GM18907 (cell line): ENCODE measurements at regions not wholly inside any gene's neighbourhood (a gene's known extent, or its start where the extent isn't known, plus 50 kb on each side); places are given as distances from the start of the nearest gene placed in this dataset.
"Not testable (repeated sequence)": the region's sequence is repeated elsewhere in the genome, so short reads cannot be mapped to it uniquely, and the experiment has no call there.

Experiments
- ATAC-seq: cut with Tn5 transposase; IDR thresholded peaks from one replicate; pipeline ENCODE4 v1.9.1; 2021; ENCODE audit warnings: mild to moderate bottlenecking, moderate library complexity; ENCODE audit not compliant: unreplicated experiment

DNA sequence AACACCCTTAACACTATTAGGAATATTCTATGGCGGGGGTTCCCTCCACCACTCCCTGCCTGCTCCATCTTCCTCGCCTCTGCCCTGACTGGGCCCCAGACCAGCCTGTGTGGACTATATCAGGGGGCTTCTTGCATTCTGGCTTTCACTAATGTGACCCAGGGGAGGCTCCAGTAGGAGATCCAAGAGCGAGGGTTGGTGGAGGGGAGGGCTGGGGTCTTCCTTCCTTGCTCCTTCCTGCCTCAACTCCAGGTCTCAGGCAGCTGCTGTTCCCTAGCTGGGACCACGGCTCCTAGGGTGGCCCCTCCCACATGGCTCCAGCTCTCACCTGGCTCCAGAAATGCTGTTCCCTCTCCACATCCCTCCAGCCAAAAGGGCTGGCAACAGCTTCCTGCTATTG, 257.4 kb downstream of the MATN1 start:
- ATAC-seq = no peak

DNA sequence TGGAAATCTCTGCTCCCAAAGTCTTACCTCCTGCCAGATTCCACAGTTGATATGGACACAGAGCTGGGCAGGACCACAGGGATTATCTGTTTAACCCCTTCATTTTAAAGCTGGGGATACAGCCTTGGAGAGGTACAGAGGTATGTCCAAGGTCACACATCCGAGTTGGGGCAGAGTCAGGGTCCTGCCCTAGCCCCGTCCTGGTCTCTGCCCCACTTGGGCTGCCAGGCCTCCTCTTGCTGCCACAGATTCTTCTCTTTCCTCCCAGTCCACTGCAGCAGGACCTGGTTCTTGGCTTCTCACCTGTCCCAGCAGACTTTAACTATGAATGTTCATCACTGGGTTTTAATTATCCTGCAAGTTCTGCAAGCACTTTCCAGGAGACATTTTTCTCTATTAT, 258.3 kb downstream of the MATN1 start:
- no peak for ATAC-seq

DNA sequence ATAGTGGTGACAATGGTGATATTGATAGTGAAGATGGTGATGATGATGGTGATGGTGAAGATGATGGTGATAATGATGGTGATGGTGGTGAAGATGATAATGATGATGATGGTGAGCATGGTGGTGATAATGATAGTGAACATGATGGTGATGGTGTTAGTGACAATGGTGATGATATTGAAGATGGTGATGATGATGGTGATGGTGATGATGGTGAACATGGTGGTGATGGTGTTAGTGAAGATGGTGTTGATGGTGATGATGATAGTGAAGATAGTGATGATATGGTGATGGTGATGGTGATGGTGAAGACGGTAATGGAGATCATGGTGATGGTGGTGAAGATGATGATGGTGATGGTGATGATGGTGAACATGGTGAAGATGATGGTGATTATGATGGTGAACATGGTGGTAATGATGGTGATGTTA, 259.2 kb downstream of the MATN1 start:
- ATAC-seq = no peak

DNA sequence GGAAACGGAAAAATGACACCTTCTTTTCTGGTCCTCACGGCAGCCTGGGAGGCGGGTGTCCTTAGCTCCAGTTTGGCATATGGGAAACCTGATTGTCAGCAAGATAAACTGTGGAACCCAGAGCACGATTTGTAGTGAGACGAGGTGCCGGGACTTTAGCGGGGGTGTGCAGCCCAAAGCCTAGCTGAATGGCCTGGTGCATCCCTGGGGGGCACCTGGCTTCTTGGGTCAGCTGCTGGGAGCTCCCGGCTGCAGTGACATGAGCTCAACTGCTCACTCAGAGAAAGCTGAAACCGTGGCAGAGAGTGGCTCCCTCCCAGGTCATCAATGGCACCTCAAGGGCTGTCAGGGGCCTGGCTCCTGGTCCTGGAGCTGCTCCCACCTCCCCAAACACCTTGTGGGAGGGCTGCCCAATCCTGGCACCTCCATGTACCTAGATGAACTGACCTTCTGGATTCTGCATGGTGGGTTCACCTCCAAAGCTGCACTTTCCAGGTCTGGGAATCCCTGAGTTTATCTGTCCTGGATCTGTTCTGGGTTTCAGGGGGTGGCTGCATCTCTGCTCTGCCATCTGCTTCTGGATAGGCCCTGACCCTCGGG, 260.5 kb downstream of the MATN1 start:
- no peak for ATAC-seq

DNA sequence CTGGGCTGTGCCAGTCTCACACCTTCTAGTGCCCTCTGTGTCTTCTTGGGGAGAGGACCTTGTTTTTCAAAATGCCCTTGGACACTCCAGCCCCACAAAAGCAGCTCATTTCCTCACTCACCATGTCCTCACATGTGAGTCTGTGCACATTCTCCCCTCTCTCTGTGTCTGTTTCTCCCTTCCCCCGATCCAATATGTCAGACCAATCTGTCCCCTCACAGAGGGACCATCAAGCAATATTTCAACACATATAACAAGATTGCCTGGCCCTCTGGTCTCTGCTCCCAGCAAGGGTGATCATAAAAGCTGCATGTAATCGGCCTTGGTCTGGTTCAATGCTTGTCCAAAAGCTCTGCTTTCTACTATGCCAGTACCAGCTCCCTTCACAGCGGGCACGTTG, 261.2 kb downstream of the MATN1 start:
- ATAC-seq = no peak

DNA sequence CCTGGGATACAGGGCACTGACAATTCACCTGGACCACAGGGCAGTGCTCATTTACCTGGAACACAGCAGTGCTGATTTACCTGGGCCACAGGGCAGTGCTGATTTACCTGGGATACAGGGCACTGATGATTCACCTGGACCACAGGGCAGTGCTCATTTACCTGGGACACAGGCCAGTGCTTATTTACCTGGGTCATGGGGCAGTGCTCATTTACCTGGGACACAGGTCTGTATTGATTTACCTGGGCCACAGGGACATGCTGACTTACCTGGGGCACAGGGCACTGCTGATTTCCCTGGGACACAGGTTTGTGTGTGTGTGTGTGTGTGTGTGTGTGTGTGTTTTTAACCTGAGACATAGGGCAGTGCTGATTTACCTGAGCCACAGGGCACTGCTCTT, 261.7 kb downstream of the MATN1 start:
- ATAC-seq = no peak

DNA sequence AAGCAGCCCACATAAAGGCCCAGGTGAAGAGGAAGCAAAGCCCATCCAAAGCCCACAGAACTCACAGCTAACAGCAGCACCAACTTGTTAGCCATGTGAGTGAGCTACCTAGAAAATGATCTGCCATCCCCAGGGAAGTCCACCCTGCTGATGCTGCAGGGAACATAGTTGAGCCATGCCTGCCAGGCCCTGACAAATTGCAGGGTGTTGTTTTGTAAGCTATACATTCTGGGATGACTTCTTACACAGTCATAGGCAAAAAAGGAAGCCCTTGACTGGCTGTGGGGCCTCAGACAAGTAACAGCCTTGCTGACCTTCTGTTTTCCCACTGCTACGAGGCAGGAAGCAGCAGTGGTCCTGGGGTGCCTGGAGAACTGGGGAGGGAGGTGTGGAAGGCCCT, 262.7 kb downstream of the MATN1 start:
- ATAC-seq = no peak

DNA sequence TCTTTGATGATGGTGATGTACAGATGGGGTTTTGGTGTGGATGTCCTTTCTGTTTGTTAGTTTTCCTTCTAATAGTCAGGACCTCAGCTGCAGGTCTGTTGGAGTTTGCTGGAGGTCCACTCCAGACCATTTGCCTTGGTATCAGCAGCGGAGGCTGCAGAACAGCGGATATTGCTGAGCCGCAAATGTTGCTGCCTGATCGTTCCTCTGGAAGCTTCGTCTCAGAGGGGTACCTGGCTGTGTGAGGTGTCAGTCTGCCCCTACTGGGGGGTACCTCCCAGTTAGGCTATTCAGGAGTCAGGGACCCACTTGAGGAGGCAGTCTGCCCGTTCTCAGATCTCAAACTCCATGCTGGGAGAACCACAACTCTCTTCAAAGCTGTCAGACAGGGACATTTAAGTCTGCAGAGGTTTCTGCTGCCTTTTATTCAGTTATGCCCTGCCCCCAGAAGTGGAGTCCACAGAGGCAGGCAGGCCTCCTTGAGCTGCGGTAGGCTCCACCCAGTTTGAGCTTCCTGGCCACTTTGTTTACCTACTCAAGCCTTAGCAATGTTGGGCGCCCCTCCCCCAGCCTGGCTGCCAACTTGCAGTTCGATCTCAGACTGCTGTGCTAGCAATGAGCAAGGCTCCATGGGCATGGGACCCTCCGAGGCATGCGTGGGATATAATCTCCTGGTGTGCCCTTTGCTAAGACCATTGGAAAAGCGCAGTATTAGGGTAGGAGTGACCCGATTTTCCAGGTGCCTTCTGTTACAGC, 264.5 kb downstream of the MATN1 start:
- not testable (repeated sequence) for ATAC-seq

DNA sequence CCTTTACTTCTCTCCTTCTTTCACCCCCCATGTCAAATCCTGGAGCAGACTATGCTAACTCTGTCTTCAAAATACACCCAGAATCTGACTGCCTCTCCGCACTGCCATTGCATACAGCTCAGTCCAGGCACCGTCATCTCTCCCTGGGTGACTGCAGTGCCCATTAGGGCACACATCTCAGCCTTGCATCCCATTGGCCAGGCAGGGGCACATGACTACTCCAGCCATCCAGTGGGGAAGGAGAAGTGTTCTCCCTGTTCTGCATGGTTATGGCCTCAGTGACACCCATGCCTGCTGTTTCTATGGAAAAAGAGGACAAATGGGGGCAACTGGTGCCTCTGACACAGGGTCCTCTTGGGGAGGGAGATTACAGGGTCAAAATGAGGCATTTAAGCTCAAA, 270.5 kb downstream of the MATN1 start:
- ATAC-seq = no peak

DNA sequence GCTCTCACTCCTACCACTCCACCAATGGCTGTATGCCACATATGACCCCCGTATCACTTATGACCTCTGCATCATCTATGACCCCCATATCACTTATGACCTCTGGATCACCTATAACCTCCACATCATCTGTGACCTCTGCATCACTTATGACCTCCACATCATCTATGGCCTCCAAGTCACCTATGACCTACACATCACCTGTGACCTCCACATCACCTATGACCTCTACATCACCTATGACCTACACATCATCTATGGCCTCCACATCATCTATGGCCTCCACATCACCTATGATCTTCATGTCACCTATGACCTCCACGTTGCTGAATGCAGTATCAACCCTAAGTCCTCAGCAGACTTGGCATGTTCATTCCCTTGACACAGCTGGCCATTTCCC, 271.2 kb downstream of the MATN1 start:
- ATAC-seq = no peak

DNA sequence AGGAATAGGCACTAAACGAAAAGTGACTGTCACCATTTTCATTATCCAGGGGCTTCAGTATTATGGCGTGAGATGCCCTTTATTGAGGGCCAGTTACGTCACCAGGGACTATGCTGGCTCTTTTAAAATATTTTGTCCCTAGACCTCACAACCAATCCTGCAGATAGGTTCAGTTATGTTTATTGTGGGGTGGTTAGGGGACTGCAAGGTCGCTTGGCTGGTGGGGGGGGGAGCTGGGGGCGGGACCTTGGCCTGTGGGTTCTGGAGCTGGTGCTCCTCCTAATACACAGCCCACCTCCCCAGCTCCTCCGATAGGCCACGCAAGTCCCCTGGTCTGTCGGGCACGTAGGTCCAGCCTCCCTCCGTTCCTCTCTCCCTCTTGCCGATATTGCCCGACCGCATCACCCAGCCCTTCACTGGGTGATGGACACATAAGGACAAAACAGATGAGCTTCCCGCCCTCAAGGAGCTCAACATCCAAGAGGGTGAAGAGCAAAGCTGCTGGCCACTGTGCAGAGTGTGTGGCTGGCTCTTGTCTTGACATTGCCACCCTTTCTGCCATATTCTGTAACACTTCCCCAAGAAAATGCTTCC, 271.8 kb downstream of the MATN1 start:
- ATAC-seq = no peak

DNA sequence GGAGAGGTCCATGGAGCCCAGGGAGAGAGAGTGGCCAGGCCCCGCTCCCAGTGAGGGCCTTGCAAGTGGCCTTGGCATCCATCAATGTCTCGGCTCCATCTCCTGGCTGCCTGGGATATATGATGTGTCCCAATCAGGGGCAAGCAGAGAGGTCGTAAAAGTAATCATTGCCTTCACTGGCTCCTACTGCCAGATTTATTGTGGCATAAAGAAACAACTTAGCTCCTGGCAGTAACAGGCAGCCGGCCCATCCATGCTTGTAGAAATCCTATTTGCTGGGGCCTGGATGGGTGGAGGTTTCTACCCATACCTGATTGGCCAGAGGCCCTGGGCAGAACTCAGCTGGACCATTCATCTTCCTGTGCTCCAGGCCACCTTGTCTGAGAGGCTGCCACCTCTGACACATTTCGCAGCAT, 272.6 kb downstream of the MATN1 start:
- ATAC-seq = no peak

DNA sequence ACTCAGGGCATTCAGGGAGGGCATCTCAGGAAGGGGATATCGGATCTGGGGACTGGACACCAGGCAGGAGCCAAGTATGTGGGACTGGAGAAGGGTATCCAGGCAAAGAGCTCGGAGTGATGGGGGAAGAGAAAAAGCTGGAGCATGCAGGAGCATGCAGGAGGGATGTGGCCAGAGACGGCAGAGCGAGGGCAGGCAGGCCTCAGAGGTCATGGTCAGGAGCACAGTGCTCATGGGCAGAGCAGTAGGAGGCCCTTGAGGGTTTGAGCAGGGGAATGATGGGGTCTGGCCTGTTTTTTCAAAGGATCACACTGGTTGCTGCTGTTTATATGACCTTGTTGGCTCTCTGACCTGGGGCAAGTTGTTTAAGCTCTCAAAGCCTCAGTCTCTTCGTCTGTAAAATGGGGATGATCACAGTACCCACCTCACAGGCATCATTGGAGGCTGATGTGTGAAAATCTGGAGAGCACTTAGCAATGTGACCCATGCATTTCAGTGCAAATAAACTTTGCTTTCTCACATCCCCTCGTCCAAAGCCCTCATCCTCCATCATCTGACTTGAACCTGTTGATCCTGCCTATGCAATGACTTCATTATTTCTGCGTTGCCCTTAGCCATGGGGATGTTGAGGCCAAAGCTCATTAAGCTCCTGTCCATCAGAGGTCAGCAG, 273.1 kb downstream of the MATN1 start:
- no peak for ATAC-seq

DNA sequence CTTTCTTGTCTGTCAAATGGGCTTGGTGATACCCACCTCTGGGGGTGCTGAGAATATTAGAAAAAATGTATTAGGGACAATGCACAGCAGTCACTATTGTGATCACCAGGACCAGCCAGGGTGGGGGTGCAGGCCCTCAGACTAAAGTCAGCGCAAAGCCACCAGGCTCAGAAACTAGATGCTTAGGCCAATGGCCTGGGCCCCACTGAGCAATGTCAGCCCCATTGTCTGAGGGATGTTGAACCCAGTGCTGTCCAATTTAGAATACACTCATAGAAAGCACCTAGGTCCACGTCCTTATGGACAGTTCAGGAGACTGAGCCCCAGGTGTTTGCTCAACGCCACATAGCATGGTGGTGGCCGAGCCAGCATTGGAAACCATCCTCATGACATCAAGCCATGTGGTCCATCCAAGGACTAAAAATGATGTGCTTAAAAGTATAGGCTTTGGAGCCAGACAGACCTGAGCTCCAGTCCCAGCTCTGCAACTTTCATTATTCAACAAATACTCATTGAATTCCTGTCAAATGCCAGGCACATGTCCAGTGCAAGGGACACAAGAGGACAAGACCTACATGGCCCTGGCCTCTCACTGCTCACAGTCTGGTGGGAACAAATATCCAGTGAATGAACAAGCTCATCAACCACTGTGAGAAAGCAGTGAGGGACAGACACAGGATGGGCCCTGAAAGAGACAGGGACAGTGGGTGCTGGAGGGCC, 273.8 kb downstream of the MATN1 start:
- no peak for ATAC-seq

DNA sequence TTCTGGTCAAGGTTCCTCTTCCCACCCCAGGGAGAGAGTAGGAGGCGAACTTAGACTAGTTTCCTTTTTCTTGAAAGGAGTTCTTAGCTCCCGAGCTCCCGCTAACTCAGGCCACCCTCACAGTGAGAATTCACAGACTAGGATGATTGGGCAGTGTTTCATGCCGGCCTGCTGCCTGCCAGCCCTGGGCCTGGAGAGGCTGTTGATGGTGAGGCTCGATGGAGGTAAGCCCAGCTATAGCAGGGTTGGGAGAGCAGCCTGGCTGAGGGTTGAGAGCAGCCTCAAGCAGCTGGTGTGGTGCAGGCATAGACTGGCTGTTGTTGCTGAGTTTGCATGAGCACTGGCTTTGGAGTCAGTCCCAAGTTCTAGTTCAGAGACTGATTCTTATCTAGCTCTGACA, 274.4 kb downstream of the MATN1 start:
- no peak for ATAC-seq

DNA sequence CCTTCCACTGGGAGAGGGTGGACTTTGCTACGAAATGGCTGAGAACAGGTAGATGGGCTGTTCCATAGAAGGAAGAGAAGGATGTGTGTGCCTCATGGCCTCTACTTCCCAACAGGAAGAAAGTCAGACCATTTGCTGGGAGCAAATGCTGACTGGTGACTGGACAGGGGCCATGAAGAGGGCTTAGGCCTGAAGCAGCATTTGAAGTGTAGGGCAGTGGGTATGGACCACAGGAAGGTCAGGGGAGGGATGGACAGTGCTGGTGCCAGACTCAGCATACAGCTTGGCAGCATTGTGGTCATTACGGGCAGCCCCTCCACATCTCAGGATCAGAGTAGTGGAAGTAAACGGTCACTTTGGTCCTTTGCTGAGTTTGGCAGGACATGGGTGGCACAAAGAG, 275.7 kb downstream of the MATN1 start:
- ATAC-seq = no peak

DNA sequence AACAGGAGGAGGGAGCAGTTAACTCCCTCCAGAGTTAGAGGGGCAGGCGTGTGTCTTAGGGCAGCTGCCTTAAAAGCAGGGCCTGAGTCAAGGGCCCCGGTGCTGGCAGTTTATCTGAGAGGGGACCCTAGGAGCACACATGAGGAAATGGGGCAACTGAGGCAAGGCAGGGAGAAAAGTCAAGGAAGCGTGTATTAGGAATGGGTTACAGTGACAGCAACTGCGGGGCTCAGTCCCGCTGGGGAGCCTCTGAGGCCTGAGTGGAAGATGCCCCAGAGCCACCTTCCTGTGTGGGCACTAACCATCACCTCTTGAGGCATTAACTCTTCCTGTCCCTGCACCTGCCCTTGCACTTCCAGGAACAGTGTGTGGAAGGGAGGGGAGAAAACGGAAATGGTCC, 276.3 kb downstream of the MATN1 start:
- ATAC-seq = no peak

DNA sequence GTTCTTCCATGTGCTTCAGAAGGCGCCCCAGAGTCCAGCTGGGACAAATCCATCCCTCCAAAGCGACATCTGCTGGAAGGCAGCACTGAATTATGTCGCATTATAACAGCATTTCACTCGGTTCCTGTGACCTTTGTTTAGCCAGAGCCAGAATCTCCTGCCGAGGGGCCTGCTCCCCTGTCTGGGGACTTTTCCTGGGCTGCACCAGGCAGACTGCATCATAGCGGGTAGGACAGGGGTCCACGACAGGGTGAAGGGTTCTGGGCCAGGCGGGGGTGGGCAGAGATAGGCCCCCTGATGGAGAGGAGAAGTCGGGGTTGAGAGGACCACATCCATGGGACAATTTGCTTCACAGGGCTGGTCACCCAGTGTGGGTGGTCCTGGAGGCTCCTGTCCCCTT, 276.9 kb downstream of the MATN1 start:
- no peak for ATAC-seq

DNA sequence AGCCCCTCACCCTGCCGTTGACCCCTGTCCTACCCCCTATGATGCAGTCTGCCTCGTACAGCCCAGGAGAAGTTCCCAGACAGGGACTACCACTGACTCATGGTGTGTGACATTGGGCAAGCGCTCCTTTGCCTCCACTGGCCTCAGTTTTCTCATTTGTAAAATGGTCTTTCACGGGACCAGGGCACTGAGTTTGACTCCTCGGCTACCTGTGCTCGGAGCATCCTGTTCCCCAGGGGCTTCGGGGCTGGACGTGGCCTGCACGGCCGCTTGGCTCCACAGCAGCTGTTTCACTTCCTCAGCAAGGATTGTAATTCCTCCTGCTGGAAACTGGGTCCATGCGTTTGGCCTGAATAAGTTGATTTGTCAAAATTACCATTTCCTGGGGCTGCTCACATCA, 277.3 kb downstream of the MATN1 start:
- ATAC-seq = no peak

DNA sequence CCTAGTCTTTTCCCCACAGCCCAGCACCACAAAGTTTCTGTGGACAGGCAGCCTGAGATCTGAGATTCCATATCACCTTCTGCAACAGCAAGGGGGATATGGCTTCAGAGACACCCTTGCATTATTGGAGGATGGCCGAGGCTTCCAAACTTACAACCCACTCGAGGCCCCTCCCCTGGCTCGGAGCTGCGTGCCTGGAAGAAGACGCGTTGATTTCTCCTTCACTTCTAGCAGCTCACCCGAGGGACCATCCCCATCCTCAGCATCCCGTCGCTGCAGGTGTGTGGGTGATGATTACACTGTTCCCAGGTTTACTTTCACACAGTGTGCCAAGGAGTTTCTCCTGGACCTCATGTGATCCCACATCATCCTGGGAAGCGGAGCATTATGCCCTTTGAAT, 277.9 kb downstream of the MATN1 start:
- no peak for ATAC-seq

DNA sequence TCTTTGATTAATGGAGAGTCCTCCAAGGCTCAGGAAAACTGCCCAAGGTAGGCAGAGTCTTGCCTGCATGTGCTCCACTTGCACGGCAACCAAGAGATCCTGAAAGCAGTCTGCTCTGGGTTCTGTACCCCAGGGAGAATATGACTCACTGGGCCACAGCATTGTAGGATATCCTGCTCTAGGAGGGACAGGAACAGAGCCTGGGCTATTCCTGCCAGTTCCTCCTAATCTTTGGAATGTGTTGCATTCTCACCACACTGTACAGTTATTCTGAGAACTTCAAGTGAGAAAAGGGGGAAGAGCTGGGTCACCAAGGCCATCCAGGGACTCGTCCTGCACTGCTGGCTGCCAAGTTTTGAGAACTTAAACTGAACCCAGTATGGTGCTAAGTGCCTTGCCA, 278.5 kb downstream of the MATN1 start:
- no peak for ATAC-seq
